HUES48 (cell line): ENCODE measurements at regions not wholly inside any gene's neighbourhood (a gene's known extent, or its start where the extent isn't known, plus 50 kb on each side); places are given as distances from the start of the nearest gene placed in this dataset.

ENCODE experiments used
- H3K27ac ChIP-seq: one replicate; pipeline ENCODE4 v1.7.0; 2013; ENCODE audit warnings: low read depth, low read length, inconsistent platforms
- H3K27me3 ChIP-seq: 2 replicates; pipeline ENCODE4 v1.6.1; 2013; ENCODE audit warnings: mild to moderate bottlenecking, low read length; ENCODE audit not compliant: control insufficient read depth, insufficient read depth
- H3K36me3 ChIP-seq: 2 replicates; pipeline ENCODE4 v1.6.1; 2013; ENCODE audit warnings: low read length; ENCODE audit not compliant: control insufficient read depth, insufficient read depth
- H3K4me1 ChIP-seq: 2 replicates; pipeline ENCODE4 v1.6.1; 2013; ENCODE audit warnings: mild to moderate bottlenecking, low read length; ENCODE audit not compliant: control insufficient read depth, insufficient read depth
- H3K4me3 ChIP-seq: 2 replicates; pipeline ENCODE4 v1.5.1; 2013; ENCODE audit warnings: mild to moderate bottlenecking, low read depth, low read length
- H3K9ac ChIP-seq: 2 replicates; pipeline ENCODE4 v1.6.1; 2013; ENCODE audit warnings: mild to moderate bottlenecking, low read depth, low read length, moderate library complexity
- H3K9me3 ChIP-seq: 2 replicates; pipeline ENCODE4 v1.6.1; 2013; ENCODE audit warnings: low read length; ENCODE audit not compliant: control insufficient read depth, insufficient read depth

GRCh38 chr15:37260255-37260654, 159.9 kb upstream of the MEIS2 start:
- Histone ChIP-seq H3K27me3 (no peaks in the 10 kb centered on the region), H3K36me3 (no peaks in the 10 kb centered on the region), H3K9me3 (no peaks in the 10 kb centered on the region), H3K9ac (no peak overlapping the region), H3K27ac (no peak overlapping the region), H3K4me1 (no peaks in the 10 kb centered on the region), H3K4me3 (no peak overlapping the region)

DNA sequence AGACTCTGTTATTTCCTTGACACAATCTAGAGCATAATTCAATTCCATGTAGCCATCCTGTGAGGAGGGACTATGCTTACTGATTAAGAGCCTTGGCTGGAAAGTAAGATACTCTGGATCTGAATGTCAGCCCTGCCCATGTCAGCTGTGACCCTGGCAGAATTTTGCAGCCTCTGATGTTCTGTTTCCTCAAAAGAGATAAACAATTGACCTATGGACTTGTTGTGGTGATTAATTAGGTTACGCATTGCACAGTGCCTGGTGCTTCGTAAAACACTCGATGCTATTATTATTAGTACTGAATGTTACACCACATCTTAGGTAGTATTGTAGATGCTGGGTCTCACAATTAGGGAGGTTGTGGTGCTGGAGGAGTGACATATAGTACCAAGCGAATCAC, 161.3 kb upstream of the MEIS2 start:
- no peaks in the 10 kb centered on the region for H3K27me3 ChIP-seq
- H3K4me3 ChIP-seq, result no peak overlapping the region
- H3K9ac ChIP-seq, result no peak overlapping the region
- no peaks in the 10 kb centered on the region for H3K9me3 ChIP-seq
- no peaks in the 10 kb centered on the region for H3K36me3 ChIP-seq
- H3K4me1 ChIP-seq, result no peaks in the 10 kb centered on the region
- H3K27ac ChIP-seq, result no peak overlapping the region

DNA sequence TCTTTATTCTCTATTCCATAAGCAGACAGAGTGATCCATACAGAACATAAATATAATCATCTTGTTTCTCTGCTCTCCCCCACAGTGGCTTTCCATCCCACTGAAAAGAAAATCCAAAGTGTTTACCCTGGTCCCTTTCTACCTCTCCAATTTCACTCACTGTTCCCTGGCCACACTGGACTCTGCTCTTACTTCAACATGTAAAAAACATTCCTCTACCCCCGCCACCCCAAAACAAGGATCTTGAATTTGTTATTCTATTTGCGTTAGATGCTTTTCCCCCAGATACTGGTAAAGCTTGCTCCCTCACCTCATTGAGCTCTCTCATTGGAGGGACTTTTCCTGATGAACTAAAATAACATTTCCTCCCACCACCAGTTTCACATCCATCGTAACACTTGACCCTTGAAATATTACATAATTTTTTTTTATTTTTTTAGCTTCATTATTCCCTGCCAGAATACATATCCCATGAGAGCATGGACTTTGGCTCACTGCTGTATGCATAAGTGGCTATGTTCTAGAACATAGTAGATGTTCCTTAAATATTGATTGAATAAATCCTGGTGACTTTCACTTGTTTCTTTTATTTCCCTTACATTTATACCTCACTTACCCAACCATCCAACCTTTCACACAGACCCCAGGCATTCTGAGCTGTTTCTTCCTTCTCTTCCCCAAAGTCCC, 162.7 kb upstream of the MEIS2 start:
- Histone ChIP-seq H3K27me3 (no peaks in the 10 kb centered on the region), H3K27ac (no peak overlapping the region), H3K4me3 (no peak overlapping the region), H3K4me1 (no peaks in the 10 kb centered on the region), H3K9me3 (no peaks in the 10 kb centered on the region), H3K9ac (no peak overlapping the region), H3K36me3 (no peaks in the 10 kb centered on the region)

GRCh38 chr15:37289109-37289765, 188.9 kb upstream of the MEIS2 start:
- H3K9me3 ChIP-seq, result no peaks in the 10 kb centered on the region
- H3K4me3 ChIP-seq, result no peak overlapping the region
- H3K36me3 ChIP-seq, result no peaks in the 10 kb centered on the region
- no peak overlapping the region for H3K27ac ChIP-seq
- H3K4me1 ChIP-seq, result no peaks in the 10 kb centered on the region
- H3K27me3 ChIP-seq, result no peaks in the 10 kb centered on the region
- no peak overlapping the region for H3K9ac ChIP-seq

GRCh38 chr15:37291920-37292319, 191.6 kb upstream of the MEIS2 start:
- H3K27me3 ChIP-seq, result no peaks in the 10 kb centered on the region
- no peak overlapping the region for H3K4me3 ChIP-seq
- no peaks in the 10 kb centered on the region for H3K9me3 ChIP-seq
- H3K4me1 ChIP-seq, result no peaks in the 10 kb centered on the region
- H3K27ac ChIP-seq, result no peak overlapping the region
- no peak overlapping the region for H3K9ac ChIP-seq
- H3K36me3 ChIP-seq, result no peaks in the 10 kb centered on the region

DNA sequence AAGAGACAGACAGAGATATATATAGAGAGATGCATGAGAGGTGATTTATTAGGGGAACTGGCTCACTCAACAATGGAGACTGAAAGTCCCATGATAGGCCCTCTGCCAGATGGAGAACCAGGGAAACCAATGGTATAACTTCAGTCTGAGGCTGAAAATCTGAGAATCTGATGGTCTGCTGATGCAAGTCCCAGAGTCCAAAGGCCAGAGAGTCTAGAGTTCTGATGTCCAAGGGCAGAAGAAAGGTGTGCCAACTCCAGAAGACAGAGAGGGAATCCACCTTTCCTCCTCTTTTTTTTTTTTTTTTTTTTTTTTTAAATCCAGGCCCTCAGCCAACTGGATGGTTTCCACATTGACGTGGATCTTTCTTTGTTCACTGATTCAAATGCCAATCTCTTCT, 197.9 kb upstream of the MEIS2 start:
- Histone ChIP-seq H3K4me1 (no peaks in the 10 kb centered on the region), H3K27me3 (no peaks in the 10 kb centered on the region), H3K9me3 (no peaks in the 10 kb centered on the region), H3K4me3 (no peak overlapping the region), H3K27ac (no peak overlapping the region), H3K36me3 (no peaks in the 10 kb centered on the region), H3K9ac (no peak overlapping the region)

GRCh38 chr15:37339437-37339836, 239.1 kb upstream of the MEIS2 start:
- Histone ChIP-seq H3K4me3 (no peak overlapping the region), H3K9me3 (no peaks in the 10 kb centered on the region), H3K9ac (no peak overlapping the region), H3K27me3 (no peaks in the 10 kb centered on the region), H3K27ac (no peak overlapping the region), H3K4me1 (no peaks in the 10 kb centered on the region), H3K36me3 (no peaks in the 10 kb centered on the region)

GRCh38 chr15:37339856-37340255, 239.5 kb upstream of the MEIS2 start:
- Histone ChIP-seq H3K4me3 (no peak overlapping the region), H3K9me3 (no peaks in the 10 kb centered on the region), H3K36me3 (no peaks in the 10 kb centered on the region), H3K27me3 (no peaks in the 10 kb centered on the region), H3K4me1 (no peaks in the 10 kb centered on the region), H3K27ac (no peak overlapping the region), H3K9ac (no peak overlapping the region)

DNA sequence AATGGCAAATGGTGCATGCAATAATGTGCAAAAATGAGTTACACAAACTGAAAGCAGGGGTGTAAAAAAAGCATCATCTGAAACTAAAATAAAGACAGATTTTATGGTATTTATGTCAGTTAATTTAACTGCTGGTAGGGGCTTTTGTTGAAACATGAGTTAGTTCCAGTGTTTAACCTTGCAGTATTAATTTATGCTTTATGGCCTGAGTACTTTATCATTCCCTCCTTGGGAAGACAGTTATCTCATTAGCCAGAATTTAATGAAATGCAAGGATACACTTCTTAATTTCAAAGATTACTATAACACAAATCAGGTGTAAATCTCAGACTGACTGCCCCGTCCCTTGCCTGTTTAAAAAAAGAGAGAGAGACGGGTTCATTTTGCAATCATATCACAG, 240.1 kb upstream of the MEIS2 start:
- Histone ChIP-seq H3K27ac (no peak overlapping the region), H3K36me3 (no peaks in the 10 kb centered on the region), H3K4me1 (no peaks in the 10 kb centered on the region), H3K4me3 (no peak overlapping the region), H3K9ac (no peak overlapping the region), H3K27me3 (no peaks in the 10 kb centered on the region), H3K9me3 (no peaks in the 10 kb centered on the region)

GRCh38 chr15:37359101-37359892, 258.9 kb upstream of the MEIS2 start:
- Histone ChIP-seq H3K27ac (no peak overlapping the region), H3K36me3 (no peaks in the 10 kb centered on the region), H3K27me3 (no peaks in the 10 kb centered on the region), H3K9ac (no peak overlapping the region), H3K9me3 (no peaks in the 10 kb centered on the region), H3K4me1 (peaks cover 19% of the 10 kb centered on the region), H3K4me3 (no peak overlapping the region)

GRCh38 chr15:37359893-37360290, 259.5 kb upstream of the MEIS2 start:
- H3K9me3 ChIP-seq, result no peaks in the 10 kb centered on the region
- H3K4me1 ChIP-seq, result peaks cover 19% of the 10 kb centered on the region
- no peak overlapping the region for H3K9ac ChIP-seq
- no peaks in the 10 kb centered on the region for H3K36me3 ChIP-seq
- no peak overlapping the region for H3K4me3 ChIP-seq
- H3K27me3 ChIP-seq, result no peaks in the 10 kb centered on the region
- no peak overlapping the region for H3K27ac ChIP-seq
